DND-41 (cell line): ENCODE measurements at regions not wholly inside any gene's neighbourhood (a gene's known extent, or its start where the extent isn't known, plus 50 kb on each side); places are given as distances from the start of the nearest gene placed in this dataset.
A peak's percentile ranks its signal among the peaks of the same experiment; 100 is the strongest.

ENCODE experiments used
- ATAC-seq: fragments of 200-7000 bp; cut with Tn5 transposase; 3 replicates; pipeline ENCODE4 v1.9.1; 2021; ENCODE audit warnings: low read depth; ENCODE audit not compliant: insufficient read depth
- DNase-seq: peaks from one replicate; pipeline ENCODE4 v3.0.0-alpha.2; 2020
- H2AFZ ChIP-seq: 2 replicates; pipeline ENCODE4 v1.6.0; 2012; ENCODE audit warnings: low read depth, low read length
- H3K27ac ChIP-seq: 2 replicates; pipeline ENCODE4 v1.5.1; 2012; ENCODE audit warnings: low read length, inconsistent platforms
- H3K27me3 ChIP-seq: fragments of 200-600 bp; sonication (generic); 2 replicates; pipeline ENCODE4 v1.6.0; 2012; ENCODE audit warnings: low read length, mild to moderate bottlenecking, inconsistent platforms; ENCODE audit not compliant: insufficient read depth, poor library complexity
- H3K36me3 ChIP-seq: 2 replicates; pipeline ENCODE4 v1.5.1; 2012; ENCODE audit warnings: low read length, inconsistent platforms; ENCODE audit not compliant: insufficient read depth
- H3K4me1 ChIP-seq: 2 replicates; pipeline ENCODE4 v1.5.1; 2012; ENCODE audit warnings: mild to moderate bottlenecking, low read length; ENCODE audit not compliant: insufficient read depth
- H3K4me2 ChIP-seq: 2 replicates; pipeline ENCODE4 v1.6.0; 2012; ENCODE audit warnings: mild to moderate bottlenecking, moderate library complexity, low read length, inconsistent platforms; ENCODE audit not compliant: insufficient read depth
- H3K4me3 ChIP-seq, 2 experiments: fragments of 200-600 bp in 1 of 2; shearing (Covaris generic) in 1 of 2; 2 replicates each; pipeline ENCODE4 v1.5.1; 2012 to 2016; ENCODE audit warnings: inconsistent platforms in 2 of 2, low read length in 2 of 2, mild to moderate bottlenecking in 2 of 2, low read depth in 1 of 2, moderate library complexity in 1 of 2
- H3K79me2 ChIP-seq: 2 replicates; pipeline ENCODE4 v1.6.0; 2012; ENCODE audit warnings: low read length, inconsistent platforms; ENCODE audit not compliant: insufficient read depth
- H3K9ac ChIP-seq: 2 replicates; pipeline ENCODE4 v1.6.0; 2012; ENCODE audit warnings: low read depth, mild to moderate bottlenecking, inconsistent platforms, low read length, moderate library complexity
- H3K9me3 ChIP-seq: 2 replicates; pipeline ENCODE4 v1.5.1; 2012; ENCODE audit warnings: low read length, moderate library complexity, mild to moderate bottlenecking, inconsistent platforms; ENCODE audit not compliant: insufficient read depth, severe bottlenecking
- H4K20me1 ChIP-seq: 2 replicates; pipeline ENCODE4 v1.6.0; 2012; ENCODE audit warnings: low read length; ENCODE audit not compliant: insufficient read depth
- CTCF ChIP-seq: IDR thresholded peaks from 2 replicates; pipeline ENCODE4 v1.5.1; 2012; ENCODE audit warnings: borderline replicate concordance, low read length, moderate library complexity, mild to moderate bottlenecking; ENCODE audit not compliant: poor library complexity, severe bottlenecking; ENCODE audit errors: extremely low read depth
- EZH2 ChIP-seq: IDR thresholded peaks from 3 replicates; pipeline ENCODE4 v1.6.1; 2012; ENCODE audit warnings: borderline replicate concordance, low read depth, mild to moderate bottlenecking, moderate library complexity, low read length, inconsistent platforms; ENCODE audit not compliant: severe bottlenecking

- TF ChIP-seq CTCF (no peak), EZH2 (no peak)
- Histone ChIP-seq H3K36me3 (no peaks in the 10 kb centered on the region), H3K4me3 (no peak overlapping the region), H3K79me2 (no peaks in the 10 kb centered on the region), H3K4me1 (peaks cover 6% of the 10 kb centered on the region; the same call in 1 of the 2 replicates), H2AFZ (peak overlapping the region; percentile 3), H3K27me3 (no peaks in the 10 kb centered on the region), H4K20me1 (no peaks in the 10 kb centered on the region), H3K9me3 (no peaks in the 10 kb centered on the region), H3K27ac (no peak overlapping the region), H3K4me2 (no peak overlapping the region), H3K9ac (no peak overlapping the region)
- ATAC-seq, result peak; percentile 52; the same call in 1 of the 3 replicates
- no peak for DNase-seq
Measured at GRCh38 chr11:24142062-24142461, 354.8 kb upstream of the LUZP2 start.

- ATAC-seq (no peak), DNase-seq (no peak)
- Histone ChIP-seq H3K9ac (no peak overlapping the region), H3K4me1 (peaks cover 6% of the 10 kb centered on the region; the same call in 1 of the 2 replicates), H3K27ac (no peak overlapping the region), H3K36me3 (no peaks in the 10 kb centered on the region), H3K27me3 (no peaks in the 10 kb centered on the region), H3K4me3 (no peak overlapping the region), H3K9me3 (no peaks in the 10 kb centered on the region), H3K4me2 (no peak overlapping the region), H3K79me2 (no peaks in the 10 kb centered on the region), H2AFZ (no peak overlapping the region), H4K20me1 (no peaks in the 10 kb centered on the region)
- TF ChIP-seq EZH2 (no peak), CTCF (no peak)
Measured at GRCh38 chr11:24145411-24145810, 351.4 kb upstream of the LUZP2 start.

- H4K20me1 ChIP-seq, result no peaks in the 10 kb centered on the region
- H3K4me1 ChIP-seq, result no peaks in the 10 kb centered on the region
- no peak for ATAC-seq
- no peak overlapping the region for H2AFZ ChIP-seq
- H3K9ac ChIP-seq, result no peak overlapping the region
- H3K4me3 ChIP-seq, result no peak overlapping the region
- no peaks in the 10 kb centered on the region for H3K36me3 ChIP-seq
- H3K27ac ChIP-seq, result no peak overlapping the region
- H3K4me2 ChIP-seq, result no peak overlapping the region
- no peak for DNase-seq
- no peaks in the 10 kb centered on the region for H3K27me3 ChIP-seq
- no peaks in the 10 kb centered on the region for H3K79me2 ChIP-seq
- no peaks in the 10 kb centered on the region for H3K9me3 ChIP-seq
- no peak for TF ChIP-seq CTCF
- TF ChIP-seq EZH2, result no peak
Measured at GRCh38 chr11:24153337-24153736, 343.5 kb upstream of the LUZP2 start.

GRCh38 chr11:24155792-24156191 lies 341.1 kb upstream of the LUZP2 start:
- H3K36me3 ChIP-seq, result no peaks in the 10 kb centered on the region
- H3K4me1 ChIP-seq, result no peaks in the 10 kb centered on the region
- H3K27ac ChIP-seq, result no peak overlapping the region
- TF ChIP-seq CTCF (no peak), EZH2 (no peak)
- no peak overlapping the region for H2AFZ ChIP-seq
- H3K9me3 ChIP-seq, result no peaks in the 10 kb centered on the region
- no peak overlapping the region for H3K4me3 ChIP-seq
- ATAC-seq, result no peak
- no peaks in the 10 kb centered on the region for H3K79me2 ChIP-seq
- DNase-seq, result no peak
- H4K20me1 ChIP-seq, result no peaks in the 10 kb centered on the region
- H3K4me2 ChIP-seq, result no peak overlapping the region
- no peaks in the 10 kb centered on the region for H3K27me3 ChIP-seq
- no peak overlapping the region for H3K9ac ChIP-seq
